ENCODE measurements at regions not wholly inside any gene's neighbourhood (a gene's known extent, or its start where the extent isn't known, plus 50 kb on each side); places are given as distances from the start of the nearest gene placed in this dataset.

GRCh38 chr2:16198166-16198912, 258.0 kb downstream of the MYCN start:
- H2BK120ac ChIP-seq (replicated peaks; ENCODE audit: low read depth, low read length) = no peak overlapping the region
- no peak overlapping the region for H3K14ac ChIP-seq (ENCODE audit: insufficient read length)
- H2AK5ac ChIP-seq (ENCODE audit: low read depth, low read length) = no peak overlapping the region
- H3K4me2 ChIP-seq (ENCODE audit: insufficient read depth in 1 of 2, low read depth in 2 of 2, low read length in 2 of 2) = no peak overlapping the region
- no peaks in the 10 kb centered on the region for H3K23me2 ChIP-seq (ENCODE audit: low read depth, low read length)
- no peaks in the 10 kb centered on the region for H4K20me1 ChIP-seq (replicated peaks in 1 of 2; ENCODE audit: control insufficient read depth in 1 of 2, insufficient read depth in 2 of 2, low read length in 2 of 2)
- no peak for FAIRE-seq
- ChIA-PET CTCF (ENCODE audit: partially characterized antibody) (interaction anchor here (0.8 to 1.9 kb wide), 3 partner anchors 12 to 290 kb away, joined by 3 to 5 read pairs (median 4); no protein-coding TSS in a partner anchor), POLR2A (ENCODE audit: partially characterized antibody) (no interaction called here)
- no peak overlapping the region for H2BK5ac ChIP-seq (ENCODE audit: low read depth, low read length)
- 90% methylated on average over 9 of the region's 9 CpGs; no CpG with 5 or more reads in 1 of the 2 experiments for WGBS, 2 experiments (ENCODE audit: extremely low coverage in 1 of 2, insufficient coverage in 1 of 2, insufficient read length in 1 of 2, insufficient replicate concordance in 2 of 2, low coverage in 1 of 2, low lambda C conversion rate in 2 of 2, missing lambda C conversion rate in 1 of 2)
- H3K23ac ChIP-seq (ENCODE audit: insufficient read length) = no peak overlapping the region
- H3K56ac ChIP-seq (replicated peaks; ENCODE audit: insufficient read length, low read depth, low read length) = no peak overlapping the region
- H2BK15ac ChIP-seq (ENCODE audit: low read length) = no peak overlapping the region
- H4K5ac ChIP-seq (ENCODE audit: insufficient read length, low read depth, low read length) = no peak overlapping the region
- peaks cover 0 to 1% (median 0%) of the 10 kb centered on the region in 4 experiments; a peak in 3 of 7 replicates for H3K4me1 ChIP-seq (replicated peaks in 1 of 4; ENCODE audit: control insufficient read depth in 3 of 4, insufficient read depth in 4 of 4, low read length in 3 of 4)
- H3K79me2 ChIP-seq (ENCODE audit: control insufficient read depth in 1 of 2, insufficient read depth in 2 of 2, low read length in 2 of 2) = no peaks in the 10 kb centered on the region
- TF ChIP-seq SAP30 (IDR thresholded peaks at IDR 0.05; ENCODE audit: insufficient read depth, insufficient replicate concordance, low read length) (no peak), HDAC6 (IDR thresholded peaks at IDR 0.05; ENCODE audit: low read depth, low read length) (no peak)
- no peaks in the 10 kb centered on the region for H3K36me3 ChIP-seq (ENCODE audit: control insufficient read depth in 2 of 4, insufficient read depth in 4 of 4, low read length in 3 of 4)
- no peaks in the 10 kb centered on the region for H3K79me1 ChIP-seq (ENCODE audit: low read depth, low read length)
- H3K4me3 ChIP-seq (ENCODE audit: extremely low read depth in 1 of 4, insufficient read depth in 2 of 4, low read depth in 3 of 4, low read length in 4 of 4) = no peak overlapping the region
- no peak overlapping the region for H2BK20ac ChIP-seq (ENCODE audit: low read length)
- H3K9ac ChIP-seq (replicated peaks in 1 of 4; ENCODE audit: extremely low read depth in 1 of 4, low read depth in 3 of 4, low read length in 3 of 4) = no peak overlapping the region
- no peaks in the 10 kb centered on the region for H3K9me3 ChIP-seq (ENCODE audit: insufficient read depth in 2 of 2, low read depth in 1 of 2, low read length in 1 of 2)
- DNase-seq (ENCODE audit: low read depth in 1 of 2, low spot score in 2 of 2) = no peak
- H2AFZ ChIP-seq (ENCODE audit: low read length) = no peak overlapping the region
- H3K4ac ChIP-seq (replicated peaks; ENCODE audit: insufficient read length, low read depth, low read length) = no peak overlapping the region
- H3K27me3 ChIP-seq (replicated peaks in 1 of 4; ENCODE audit: control insufficient read depth in 3 of 4, extremely low read depth in 1 of 4, insufficient read depth in 3 of 4, low read length in 3 of 4) = no peaks in the 10 kb centered on the region
- no peak overlapping the region for H4K91ac ChIP-seq (replicated peaks; ENCODE audit: insufficient read length, low read length)
- H3K27ac ChIP-seq (ENCODE audit: low read depth, low read length) = no peak overlapping the region
- no peak overlapping the region for H3K18ac ChIP-seq (ENCODE audit: extremely low read depth, low read length)
- no peak overlapping the region for H2BK12ac ChIP-seq (ENCODE audit: low read depth, low read length)
- no peak overlapping the region for H4K8ac ChIP-seq (ENCODE audit: extremely low read depth, insufficient read depth, low read length)

Measured in H1 (cell line).